Tibial artery (tissue), 4 donors: ENCODE measurements at regions not wholly inside any gene's neighbourhood (a gene's known extent, or its start where the extent isn't known, plus 50 kb on each side); places are given as distances from the start of the nearest gene placed in this dataset.

ENCODE experiments used
- DNase-seq, 2 donors: peaks; one replicate each; pipeline ENCODE4 v3.0.0-alpha.2; 2019
- H3K27ac ChIP-seq, 2 donors: fragments of 200-600 bp; sonication (generic) in 1 of 2; 1 replicate in 1 of 2; 2 replicates in 1 of 2; pipeline ENCODE4 v1.5.1; 2018 to 2019; ENCODE audit warnings: mild to moderate bottlenecking in 1 of 2
- H3K27me3 ChIP-seq, 2 donors: fragments of 200-600 bp; sonication (generic) in 1 of 2; one replicate each; pipeline versions ENCODE4 v1.5.1 to v1.6.0; 2016 to 2019
- H3K36me3 ChIP-seq, 3 donors: fragments of 200-600 bp; sonication (generic) in 2 of 3; one replicate each; pipeline ENCODE4 v1.5.1; 2016 to 2019; ENCODE audit warnings: mild to moderate bottlenecking in 2 of 3
- H3K4me1 ChIP-seq, 4 donors: fragments of 200-600 bp; sonication (generic) in 2 of 4; 1 replicate in 3 of 4; 2 replicates in 1 of 4; pipeline ENCODE4 v1.5.1; 2016 to 2019
- H3K4me3 ChIP-seq, 2 donors: fragments of 200-600 bp; sonication (generic) in 1 of 2; 1 replicate in 1 of 2; 2 replicates in 1 of 2; pipeline ENCODE4 v1.5.1; 2018 to 2019; ENCODE audit warnings: mild to moderate bottlenecking in 2 of 2
- H3K9me3 ChIP-seq, 3 donors: fragments of 200-600 bp; sonication (generic) in 1 of 3; one replicate each; pipeline ENCODE4 v1.5.1; 2016 to 2019
- CTCF ChIP-seq, 2 experiments: fragments of 200-600 bp in 1 of 2; fragments of 450-650 bp in 1 of 2; IDR thresholded peaks; one replicate each; pipeline ENCODE4 v1.5.1; 2017 to 2019; ENCODE audit warnings: antibody characterized with exemption in 2 of 2, mild to moderate bottlenecking in 1 of 2, moderate library complexity in 1 of 2
- intact Hi-C: fragments of 100-400 bp; cut with DNase I; formaldehyde crosslinking; loops from one replicate; pipeline ENCODE4 v1.15.0; 2023; ENCODE audit warnings: low total_unique reads

- intact Hi-C loops, result no loop called here
- H3K4me3 ChIP-seq, result no peak overlapping the region
- no peaks in the 10 kb centered on the region for H3K9me3 ChIP-seq
- H3K27me3 ChIP-seq, result peaks cover 0 to 8% of the 10 kb centered on the region in 2 donors
- no peak for TF ChIP-seq CTCF (IDR thresholded peaks at IDR 0.05)
- no peaks in the 10 kb centered on the region for H3K4me1 ChIP-seq
- DNase-seq, result no peak
- H3K36me3 ChIP-seq, result no peaks in the 10 kb centered on the region
- H3K27ac ChIP-seq, result no peak overlapping the region
Observed at GRCh38 chr5:87762631-87763030, 349.9 kb upstream of the CCNH start.

- DNase-seq, result no peak
- no peaks in the 10 kb centered on the region for H3K36me3 ChIP-seq
- intact Hi-C loops, result no loop called here
- no peak overlapping the region for H3K27ac ChIP-seq
- no peaks in the 10 kb centered on the region for H3K27me3 ChIP-seq
- no peak overlapping the region for H3K4me3 ChIP-seq
- no peaks in the 10 kb centered on the region for H3K9me3 ChIP-seq
- no peak for TF ChIP-seq CTCF (IDR thresholded peaks at IDR 0.05)
- H3K4me1 ChIP-seq, result no peaks in the 10 kb centered on the region
Observed at GRCh38 chr5:87756951-87757350, 344.2 kb upstream of the CCNH start.

GRCh38 chr5:87755360-87755759, 342.6 kb upstream of the CCNH start:
- H3K9me3 ChIP-seq, result no peaks in the 10 kb centered on the region
- no peak for DNase-seq
- intact Hi-C loops, result no loop called here
- no peak for TF ChIP-seq CTCF (IDR thresholded peaks at IDR 0.05)
- no peaks in the 10 kb centered on the region for H3K27me3 ChIP-seq
- H3K4me3 ChIP-seq, result no peak overlapping the region
- no peak overlapping the region for H3K27ac ChIP-seq
- H3K4me1 ChIP-seq, result no peaks in the 10 kb centered on the region
- no peaks in the 10 kb centered on the region for H3K36me3 ChIP-seq

- intact Hi-C loops, result no loop called here
- no peak for DNase-seq
- TF ChIP-seq CTCF (IDR thresholded peaks at IDR 0.05), result no peak
- no peak overlapping the region for H3K4me3 ChIP-seq
- H3K36me3 ChIP-seq, result no peaks in the 10 kb centered on the region
- no peaks in the 10 kb centered on the region for H3K4me1 ChIP-seq
- H3K9me3 ChIP-seq, result no peaks in the 10 kb centered on the region
- no peak overlapping the region for H3K27ac ChIP-seq
- no peaks in the 10 kb centered on the region for H3K27me3 ChIP-seq
Observed at GRCh38 chr5:87754009-87754757, 341.5 kb upstream of the CCNH start.

- Histone ChIP-seq H3K4me3 (no peak overlapping the region), H3K27me3 (no peaks in the 10 kb centered on the region), H3K4me1 (no peaks in the 10 kb centered on the region), H3K9me3 (no peaks in the 10 kb centered on the region), H3K36me3 (no peaks in the 10 kb centered on the region), H3K27ac (no peak overlapping the region)
- no peak for DNase-seq
- TF ChIP-seq CTCF (IDR thresholded peaks at IDR 0.05), result no peak
- intact Hi-C loops, result no loop called here
Observed at GRCh38 chr5:87752362-87752761, 339.6 kb upstream of the CCNH start.

- no peak for DNase-seq
- TF ChIP-seq CTCF (IDR thresholded peaks at IDR 0.05), result no peak
- intact Hi-C loops, result no loop called here
- Histone ChIP-seq H3K27ac (no peak overlapping the region), H3K9me3 (no peaks in the 10 kb centered on the region), H3K27me3 (no peaks in the 10 kb centered on the region), H3K36me3 (no peaks in the 10 kb centered on the region), H3K4me1 (no peaks in the 10 kb centered on the region), H3K4me3 (no peak overlapping the region)
Observed at GRCh38 chr5:87751824-87752223, 339.1 kb upstream of the CCNH start.
